Activated naive CD4-positive, alpha-beta T cell treated with anti-CD3 and anti-CD28 coated beads, Interleukin-2, amount 50 U/mL, for 16 hours (primary cell): ENCODE measurements at regions not wholly inside any gene's neighbourhood (a gene's known extent, or its start where the extent isn't known, plus 50 kb on each side); places are given as distances from the start of the nearest gene placed in this dataset.

ENCODE experiments used
- DNase-seq: peaks from one replicate; pipeline ENCODE4 v3.0.0-alpha.2; 2020

- DNase-seq = no peak
Observed at GRCh38 chr18:40006634-40007033, 1948.4 kb upstream of the PIK3C3 start.

GRCh38 chr18:40004246-40004645, 1950.8 kb upstream of the PIK3C3 start:
- no peak for DNase-seq

- no peak for DNase-seq
Observed at GRCh38 chr18:39998317-39998716, 1956.7 kb upstream of the PIK3C3 start.

GRCh38 chr18:39994498-39994897, 1960.5 kb upstream of the PIK3C3 start:
- DNase-seq = no peak

- DNase-seq = no peak
Observed at GRCh38 chr18:39991696-39992265, 1963.3 kb upstream of the PIK3C3 start.

GRCh38 chr18:39990540-39990939, 1964.5 kb upstream of the PIK3C3 start:
- DNase-seq = no peak

- DNase-seq = no peak
Observed at GRCh38 chr18:39976771-39977170, 1978.3 kb upstream of the PIK3C3 start.

GRCh38 chr18:39972521-39972920, 1982.5 kb upstream of the PIK3C3 start:
- no peak for DNase-seq

GRCh38 chr18:39969803-39970494, 1985.1 kb upstream of the PIK3C3 start:
- no peak for DNase-seq

- no peak for DNase-seq
Observed at GRCh38 chr18:39966275-39966674, 1988.8 kb upstream of the PIK3C3 start.

- DNase-seq = no peak
Observed at GRCh38 chr18:39962546-39962945, 1992.5 kb upstream of the PIK3C3 start.

- no peak for DNase-seq
Observed at GRCh38 chr18:39960550-39960949, 1994.5 kb upstream of the PIK3C3 start.

- DNase-seq = no peak
Observed at GRCh38 chr18:39959839-39960238, 1995.2 kb upstream of the PIK3C3 start.

- no peak for DNase-seq
Observed at GRCh38 chr18:39958876-39959275, 1996.2 kb upstream of the PIK3C3 start.

- DNase-seq = no peak
Observed at GRCh38 chr18:39952816-39953215, 2002.2 kb upstream of the PIK3C3 start.

GRCh38 chr18:39951142-39951720, 2003.8 kb upstream of the PIK3C3 start:
- no peak for DNase-seq

GRCh38 chr18:39946623-39947061, 2008.4 kb upstream of the PIK3C3 start:
- no peak for DNase-seq

GRCh38 chr18:39945076-39945475, 2010.0 kb upstream of the PIK3C3 start:
- no peak for DNase-seq

- no peak for DNase-seq
Observed at GRCh38 chr18:39942702-39943101, 2012.3 kb upstream of the PIK3C3 start.

- no peak for DNase-seq
Observed at GRCh38 chr18:39938676-39939608, 2016.1 kb upstream of the PIK3C3 start.

- DNase-seq = no peak
Observed at GRCh38 chr18:39935598-39935997, 2019.4 kb upstream of the PIK3C3 start.

GRCh38 chr18:39918847-39919246, 2036.2 kb upstream of the PIK3C3 start:
- no peak for DNase-seq

GRCh38 chr18:39913672-39914366, 2041.2 kb upstream of the PIK3C3 start:
- DNase-seq = no peak
